GM23248 (cell line): ENCODE measurements at regions not wholly inside any gene's neighbourhood (a gene's known extent, or its start where the extent isn't known, plus 50 kb on each side); places are given as distances from the start of the nearest gene placed in this dataset.

Source experiments
- EZH2 ChIP-seq: fragments of 200-600 bp; sonication (generic); IDR thresholded peaks from 2 replicates; pipeline ENCODE4 v1.6.1; 2018; ENCODE audit warnings: antibody characterized with exemption, mild to moderate bottlenecking; ENCODE audit not compliant: insufficient read depth, poor library complexity, severe bottlenecking
- EZH2phosphoT487 ChIP-seq: fragments of 200-600 bp; sonication (generic); IDR thresholded peaks from 2 replicates; pipeline ENCODE4 v1.6.1; 2018; ENCODE audit warnings: antibody characterized with exemption, moderate library complexity, mild to moderate bottlenecking, low read depth; ENCODE audit not compliant: insufficient read depth

DNA sequence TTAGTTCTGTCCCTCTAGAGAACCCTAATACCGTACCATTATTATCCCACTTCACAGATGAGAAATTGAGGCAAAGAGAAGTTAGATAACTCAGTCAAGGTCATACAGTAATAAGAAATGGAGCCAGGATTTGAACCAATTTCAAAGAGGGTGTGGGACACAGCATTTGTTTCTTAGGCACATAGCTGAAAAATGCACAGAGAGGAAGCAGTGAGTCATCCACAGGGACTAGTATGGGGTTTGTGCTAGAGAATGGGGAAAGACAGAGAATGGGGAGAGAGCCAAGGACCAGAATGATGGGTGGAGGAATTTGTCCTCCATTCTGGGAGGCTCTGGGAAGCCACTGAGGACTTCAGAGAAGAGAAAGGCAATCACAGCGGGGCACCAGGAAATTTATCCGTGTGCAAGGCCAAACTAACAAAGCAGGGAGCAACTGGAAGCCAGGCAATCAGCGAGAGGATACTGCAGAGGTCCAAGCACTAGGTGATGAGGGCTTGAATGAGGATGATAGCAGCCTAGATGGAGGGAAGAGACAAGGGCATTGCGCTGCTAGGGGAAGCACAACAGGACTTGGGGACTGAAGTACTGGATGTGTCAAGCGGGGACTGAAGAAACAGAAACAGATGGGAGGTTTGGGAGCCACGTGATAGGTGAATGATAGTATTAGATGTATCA, 78.1 kb upstream of the ZFHX3 start:
- TF ChIP-seq EZH2, result no peak
- no peak for TF ChIP-seq EZH2phosphoT487
